ENCODE measurements at regions not wholly inside any gene's neighbourhood (a gene's known extent, or its start where the extent isn't known, plus 50 kb on each side); places are given as distances from the start of the nearest gene placed in this dataset.
"Not testable (repeated sequence)": the region's sequence is repeated elsewhere in the genome, so short reads cannot be mapped to it uniquely, and the experiment has no call there.

GRCh38 chr2:45114221-45114955 lies 105.1 kb upstream of the SIX2 start:
- DNase-seq (ENCODE audit: low spot score) = no peak

- no peak for DNase-seq (ENCODE audit: low spot score)
Observed at GRCh38 chr2:45112750-45113149, 103.5 kb upstream of the SIX2 start.

GRCh38 chr2:45105050-45105582 lies 95.9 kb upstream of the SIX2 start:
- no peak for DNase-seq (ENCODE audit: low spot score)

- no peak for DNase-seq (ENCODE audit: low spot score)
Observed at GRCh38 chr2:45104429-45104828, 95.2 kb upstream of the SIX2 start.

GRCh38 chr2:45103351-45104345 lies 94.4 kb upstream of the SIX2 start:
- no peak for DNase-seq (ENCODE audit: low spot score)

GRCh38 chr2:45102579-45103117 lies 93.4 kb upstream of the SIX2 start:
- no peak for DNase-seq (ENCODE audit: low spot score)

- no peak for DNase-seq (ENCODE audit: low spot score)
Observed at GRCh38 chr2:45102141-45102540, 92.9 kb upstream of the SIX2 start.

GRCh38 chr2:45096996-45097395 lies 87.7 kb upstream of the SIX2 start:
- DNase-seq (ENCODE audit: low spot score) = no peak

GRCh38 chr2:45096038-45096437 lies 86.8 kb upstream of the SIX2 start:
- not testable (repeated sequence) for DNase-seq (ENCODE audit: low spot score)

GRCh38 chr2:45093663-45094062 lies 84.4 kb upstream of the SIX2 start:
- no peak for DNase-seq (ENCODE audit: low spot score)

GRCh38 chr2:45093181-45093580 lies 83.9 kb upstream of the SIX2 start:
- no peak for DNase-seq (ENCODE audit: low spot score)

- DNase-seq (ENCODE audit: low spot score) = no peak
Observed at GRCh38 chr2:45089554-45090261, 80.5 kb upstream of the SIX2 start.

GRCh38 chr2:45085487-45085886 lies 76.2 kb upstream of the SIX2 start:
- no peak for DNase-seq (ENCODE audit: low spot score)

GRCh38 chr2:45084361-45085020 lies 75.2 kb upstream of the SIX2 start:
- no peak for DNase-seq (ENCODE audit: low spot score)

- no peak for DNase-seq (ENCODE audit: low spot score)
Observed at GRCh38 chr2:45083175-45083574, 73.9 kb upstream of the SIX2 start.

GRCh38 chr2:45074713-45075112 lies 65.5 kb upstream of the SIX2 start:
- DNase-seq (ENCODE audit: low spot score) = no peak

- peak; percentile 25 for DNase-seq (ENCODE audit: low spot score)
Observed at GRCh38 chr2:45072862-45073237, 63.6 kb upstream of the SIX2 start.

- peak; percentile 34 for DNase-seq (ENCODE audit: low spot score)
Observed at GRCh38 chr2:45072064-45072861, 63.0 kb upstream of the SIX2 start.

GRCh38 chr2:45070113-45070652 lies 60.9 kb upstream of the SIX2 start:
- no peak for DNase-seq (ENCODE audit: low spot score)

- DNase-seq (ENCODE audit: low spot score) = no peak
Observed at GRCh38 chr2:45069684-45070083, 60.4 kb upstream of the SIX2 start.
